ENCODE measurements at regions not wholly inside any gene's neighbourhood (a gene's known extent, or its start where the extent isn't known, plus 50 kb on each side); places are given as distances from the start of the nearest gene placed in this dataset.

DNA sequence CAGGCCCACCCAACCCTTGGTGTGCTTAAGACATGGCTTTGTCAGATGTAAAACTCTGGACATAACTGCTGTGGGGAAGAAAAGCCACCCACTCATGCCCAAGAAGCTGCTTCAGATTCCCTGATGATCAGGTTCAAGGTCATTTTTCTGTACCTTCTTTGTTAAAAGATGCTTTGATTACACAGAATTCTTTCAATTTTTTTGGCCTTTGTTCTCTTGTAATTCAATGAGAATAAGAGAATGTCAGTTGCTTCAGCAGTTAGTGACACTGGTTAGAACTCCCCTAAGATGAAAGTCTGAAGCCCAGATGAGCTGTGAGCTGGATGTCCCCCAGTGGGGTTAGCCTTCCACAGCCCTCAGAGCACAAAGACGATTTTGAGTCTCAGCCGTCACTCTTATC, 152.7 kb downstream of the CHRM3 start:
- intact Hi-C loops (cut with DNase I; ENCODE audit: low total_unique reads), result no loop called here
- DNase-seq, result no peak
- Histone ChIP-seq H3K9me3 (no peaks in the 10 kb centered on the region), H3K36me3 (no peaks in the 10 kb centered on the region), H3K27me3 (replicated peaks in 1 of 7) (no peaks in the 10 kb centered on the region), H3K27ac (no peak overlapping the region), H3K4me1 (peaks cover 0 to 18% (median 4%) of the 10 kb centered on the region in 6 donors), H3K4me3 (no peak overlapping the region)
- TF ChIP-seq POLR2AphosphoS5 (IDR thresholded peaks at IDR 0.05) (no peak), CTCF (IDR thresholded peaks at IDR 0.05 in 8 of 11, conservative IDR thresholded peaks at IDR 0.05 in 3 of 11) (no peak), POLR2A (IDR thresholded peaks at IDR 0.05) (no peak)
- 82 to 89% (median 86%) methylated on average over 2 of the region's 2 CpGs for WGBS, 5 donors

DNA sequence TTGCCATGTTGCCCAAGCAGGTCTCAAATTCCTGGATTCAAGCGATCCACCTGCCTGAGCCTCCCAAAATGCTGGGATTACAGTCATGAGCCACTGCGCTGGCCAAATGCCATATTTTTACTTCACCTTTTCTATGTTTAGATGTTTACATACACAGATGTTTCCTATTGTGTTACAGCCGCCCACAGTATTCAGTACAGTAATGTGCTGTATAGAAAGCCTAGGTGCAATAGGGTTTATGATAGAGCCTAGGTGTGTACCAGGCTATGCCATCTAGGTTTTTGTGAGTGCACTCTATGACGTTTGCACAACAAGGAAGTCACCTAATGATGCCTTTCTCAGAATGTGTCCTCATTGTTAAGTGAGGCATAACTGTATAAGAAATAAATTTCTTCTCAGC, 153.4 kb downstream of the CHRM3 start:
- Histone ChIP-seq H3K27ac (no peak overlapping the region), H3K9me3 (no peaks in the 10 kb centered on the region), H3K4me3 (no peak overlapping the region), H3K4me1 (peaks cover 0 to 18% (median 4%) of the 10 kb centered on the region in 6 donors), H3K27me3 (replicated peaks in 1 of 7) (no peaks in the 10 kb centered on the region), H3K36me3 (no peaks in the 10 kb centered on the region)
- no peak for TF ChIP-seq CTCF (IDR thresholded peaks at IDR 0.05 in 8 of 11, conservative IDR thresholded peaks at IDR 0.05 in 3 of 11)
- no peak for TF ChIP-seq POLR2AphosphoS5 (IDR thresholded peaks at IDR 0.05)
- no peak for TF ChIP-seq POLR2A (IDR thresholded peaks at IDR 0.05)
- DNase-seq, result no peak
- 49 to 74% (median 64%) methylated on average over 4 of the region's 4 CpGs for WGBS, 5 donors
- intact Hi-C loops (cut with DNase I; ENCODE audit: low total_unique reads), result no loop called here

DNA sequence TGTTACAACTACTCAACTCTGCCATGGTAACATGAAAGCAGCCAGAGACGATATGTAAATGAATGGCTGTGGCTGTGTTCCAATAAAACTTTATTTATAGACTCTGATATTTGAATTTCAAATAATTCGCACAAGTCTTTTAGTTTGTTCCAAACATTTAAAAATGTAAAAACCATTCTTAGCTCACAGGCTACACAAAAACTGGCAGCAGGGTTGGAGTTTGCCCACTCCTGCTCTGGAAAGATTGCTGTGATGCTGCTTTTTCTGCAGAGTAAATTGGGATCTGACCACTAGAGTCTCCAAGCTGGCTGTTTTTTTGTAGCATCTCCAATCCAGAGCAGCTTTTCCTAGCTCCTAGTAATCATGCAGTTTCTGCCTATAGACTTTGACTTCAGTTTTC, 157.5 kb downstream of the CHRM3 start:
- no peak for TF ChIP-seq CTCF (IDR thresholded peaks at IDR 0.05 in 8 of 11, conservative IDR thresholded peaks at IDR 0.05 in 3 of 11)
- no peak for TF ChIP-seq POLR2A (IDR thresholded peaks at IDR 0.05)
- no peak for TF ChIP-seq POLR2AphosphoS5 (IDR thresholded peaks at IDR 0.05)

DNA sequence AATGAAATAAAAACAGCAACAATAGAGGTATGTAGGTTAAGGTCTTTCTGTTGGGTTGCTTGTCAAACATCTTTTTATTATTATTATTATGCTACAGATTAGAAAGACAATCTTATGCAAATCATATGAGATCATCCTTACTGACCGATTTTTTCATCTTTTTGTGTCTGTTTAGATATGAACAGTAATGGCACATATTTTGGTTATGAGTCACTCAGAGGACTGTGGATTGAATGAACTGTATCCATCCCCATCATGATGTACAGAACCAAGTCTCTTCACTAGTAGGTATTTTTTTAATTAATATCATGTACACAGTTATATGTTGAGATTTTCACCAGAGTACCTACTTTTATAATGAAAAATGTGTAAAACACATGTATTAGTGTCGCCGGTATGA, 159.1 kb downstream of the CHRM3 start:
- no peak for TF ChIP-seq CTCF (IDR thresholded peaks at IDR 0.05 in 8 of 11, conservative IDR thresholded peaks at IDR 0.05 in 3 of 11)
- no peak for TF ChIP-seq POLR2A (IDR thresholded peaks at IDR 0.05)
- TF ChIP-seq POLR2AphosphoS5 (IDR thresholded peaks at IDR 0.05), result no peak
- WGBS, 5 donors, result 90 to 97% (median 93%) methylated on average over 3 of the region's 3 CpGs
- intact Hi-C loops (cut with DNase I; ENCODE audit: low total_unique reads), result no loop called here

More for the DNA sequence above, 157.5 kb downstream of the CHRM3 start:
- intact Hi-C loops (cut with DNase I; ENCODE audit: low total_unique reads), result no loop called here
- DNase-seq, result no peak
- Histone ChIP-seq H3K27ac (no peak overlapping the region), H3K4me1 (peaks cover 0 to 9% (median under 1%) of the 10 kb centered on the region in 6 donors), H3K4me3 (no peak overlapping the region), H3K27me3 (replicated peaks in 1 of 7) (no peaks in the 10 kb centered on the region), H3K36me3 (no peaks in the 10 kb centered on the region), H3K9me3 (peaks cover 0 to 5% (median 1%) of the 10 kb centered on the region in 8 donors)
- 90 to 95% (median 93%) methylated on average over 2 of the region's 2 CpGs for WGBS, 5 donors

More for the DNA sequence above, 159.1 kb downstream of the CHRM3 start:
- H3K4me3 ChIP-seq, result no peak overlapping the region
- peaks cover 0 to 4% (median 0%) of the 10 kb centered on the region in 6 donors for H3K4me1 ChIP-seq
- DNase-seq, result no peak
- H3K36me3 ChIP-seq, result no peaks in the 10 kb centered on the region
- H3K27ac ChIP-seq, result no peak overlapping the region
- H3K27me3 ChIP-seq (replicated peaks in 1 of 7), result no peaks in the 10 kb centered on the region
- H3K9me3 ChIP-seq, result peaks cover 0 to 8% (median 3%) of the 10 kb centered on the region in 8 donors
